ENCODE measurements at regions not wholly inside any gene's neighbourhood (a gene's known extent, or its start where the extent isn't known, plus 50 kb on each side); places are given as distances from the start of the nearest gene placed in this dataset.
A peak's percentile ranks its signal among the peaks of the same experiment; 100 is the strongest.

DNA sequence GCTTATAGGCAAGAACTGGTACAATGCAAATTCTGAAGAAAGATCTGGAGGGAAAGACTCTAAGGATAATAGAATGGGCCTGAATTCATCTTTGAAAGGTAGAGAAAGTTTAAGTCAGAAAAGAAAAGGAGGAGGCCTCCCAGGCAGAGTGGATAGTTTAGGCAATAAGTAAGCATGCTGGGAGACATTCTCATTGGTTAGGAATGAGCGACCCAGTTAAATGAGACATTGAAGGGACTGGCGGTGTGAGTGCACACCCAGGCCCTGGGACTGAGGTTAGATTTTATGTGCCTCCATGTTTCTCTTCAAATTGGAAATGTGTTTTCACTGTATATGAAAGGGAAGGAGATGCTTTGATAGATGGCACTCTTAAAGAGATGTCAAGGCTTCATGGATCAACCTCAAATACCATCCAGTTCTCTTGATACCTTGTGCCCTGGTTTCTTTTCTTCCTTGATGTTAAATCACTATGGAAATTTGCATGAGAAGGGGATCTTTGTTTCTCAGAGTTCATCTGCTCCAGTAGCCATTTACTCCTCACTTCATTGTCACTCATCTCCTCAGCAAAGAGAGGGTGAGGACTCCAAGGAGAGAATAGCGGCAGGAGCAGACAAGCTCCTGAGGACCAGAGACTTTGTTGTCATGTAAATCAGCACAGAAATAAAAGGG lies 584.2 kb upstream of the INTU start:
- no peak for DNase-seq

DNA sequence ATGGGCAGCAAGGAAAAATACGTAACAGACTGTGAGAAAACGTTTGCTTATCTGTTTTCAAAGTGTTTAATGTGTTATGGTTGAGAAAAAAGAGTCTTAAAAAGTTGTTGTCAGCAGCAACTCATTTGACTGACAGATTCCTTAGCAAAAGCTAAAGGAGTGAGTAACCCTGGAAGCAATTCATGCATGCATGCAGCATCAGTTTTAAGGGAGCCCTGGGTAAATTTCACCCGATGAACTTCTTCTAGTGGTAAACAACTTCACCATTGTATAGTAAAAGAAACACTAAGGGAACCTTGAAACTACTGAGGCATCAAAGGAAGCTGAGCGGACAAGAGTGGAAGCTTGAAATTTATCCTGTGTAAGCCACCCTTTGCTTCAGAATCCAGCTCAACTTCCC lies 583.2 kb upstream of the INTU start:
- no peak for DNase-seq

DNA sequence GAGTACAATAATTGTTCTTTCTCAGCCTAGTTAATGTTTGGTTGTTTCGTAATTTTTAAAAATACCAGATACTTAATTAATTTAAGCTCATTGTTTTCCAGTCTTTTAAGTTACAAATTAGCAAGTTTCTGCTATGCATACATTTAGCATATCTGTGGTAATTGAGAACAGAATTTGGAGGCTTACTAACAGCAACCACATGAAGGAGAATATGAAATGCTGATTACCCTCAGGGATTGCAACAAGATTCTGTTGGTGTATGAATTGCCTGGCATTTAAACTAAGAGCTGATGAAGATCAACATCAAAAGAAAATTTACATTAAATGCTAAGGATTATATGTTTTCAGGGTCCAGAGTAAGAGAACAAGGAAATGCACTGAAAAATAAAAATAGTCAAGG lies 580.0 kb upstream of the INTU start:
- DNase-seq = no peak

DNA sequence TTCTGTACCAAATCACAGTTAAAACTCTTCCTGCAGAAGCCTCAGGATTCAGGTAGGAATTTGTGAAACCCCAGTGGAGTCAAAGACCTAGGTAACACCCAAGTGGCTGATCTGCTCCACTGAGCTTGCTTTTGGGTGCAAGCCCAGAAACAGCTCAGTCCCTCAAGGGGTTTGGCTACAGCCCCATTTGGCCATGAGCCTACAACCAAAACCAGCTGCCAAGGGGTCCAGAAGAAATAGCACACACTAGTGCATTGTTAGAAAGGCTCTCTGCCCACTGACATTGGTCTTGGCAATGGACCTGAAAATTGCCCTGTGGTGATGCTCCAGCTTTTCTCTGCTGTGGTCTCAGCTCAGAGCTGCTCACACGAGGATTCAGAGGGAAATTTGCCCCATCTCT lies 577.4 kb upstream of the INTU start:
- peak; percentile 90 to 96 for DNase-seq

DNA sequence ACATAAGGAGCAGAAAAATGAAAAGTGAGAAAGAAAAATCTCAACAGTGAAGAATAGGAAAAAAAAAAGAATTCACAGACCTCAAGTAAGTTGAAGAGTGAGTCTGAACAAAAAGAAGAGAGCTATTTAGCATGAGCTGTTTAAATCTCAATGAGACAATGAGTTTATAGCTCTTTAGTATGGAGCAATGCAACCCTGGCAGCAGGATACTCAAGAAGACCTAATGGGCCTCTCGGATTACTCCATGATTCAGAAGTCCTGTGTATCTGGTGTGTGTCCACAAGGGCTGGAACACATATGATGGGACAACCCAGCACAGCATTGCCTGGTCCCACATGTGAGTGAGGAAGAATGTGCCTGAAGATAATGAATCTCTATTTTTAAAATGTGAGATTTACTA lies 563.1 kb upstream of the INTU start:
- DNase-seq = no peak

DNA sequence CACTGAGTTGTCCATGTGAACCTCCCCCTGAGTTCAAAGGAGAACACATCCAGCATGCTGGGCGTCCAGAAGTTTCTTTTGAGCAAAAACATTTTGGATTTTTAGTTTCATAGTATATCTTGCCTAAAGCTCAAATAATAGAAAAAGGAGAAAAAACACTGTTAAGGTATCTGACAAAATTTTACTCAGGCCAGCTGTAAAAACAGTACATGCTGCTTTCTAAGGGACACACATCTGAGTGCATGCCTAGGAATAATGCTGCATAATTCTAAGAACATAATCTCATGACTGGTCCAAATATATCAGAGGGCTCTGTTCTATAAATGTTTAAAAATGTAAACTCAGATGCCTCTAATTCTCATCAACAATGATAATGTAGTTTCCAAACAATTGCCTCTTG lies 561.3 kb upstream of the INTU start:
- no peak for DNase-seq

DNA sequence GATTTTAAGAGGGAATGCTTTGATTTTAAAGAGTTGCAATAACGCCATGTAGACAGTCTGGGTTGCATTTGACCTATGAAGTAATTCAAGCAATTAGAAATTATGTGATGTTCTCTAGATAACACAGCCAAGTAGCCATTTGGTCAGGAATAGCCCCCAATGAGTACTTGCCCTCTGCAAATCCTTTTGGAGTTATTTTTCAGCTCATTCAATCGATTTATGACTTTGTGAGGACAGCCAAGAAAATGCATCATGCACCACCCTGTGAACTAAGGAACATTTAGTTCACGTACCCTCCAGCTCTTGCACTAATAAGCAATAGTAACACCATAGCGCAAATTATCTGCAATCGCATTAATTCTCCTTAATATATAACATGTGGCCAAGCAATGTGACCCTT lies 552.6 kb upstream of the INTU start:
- no peak for DNase-seq

DNA sequence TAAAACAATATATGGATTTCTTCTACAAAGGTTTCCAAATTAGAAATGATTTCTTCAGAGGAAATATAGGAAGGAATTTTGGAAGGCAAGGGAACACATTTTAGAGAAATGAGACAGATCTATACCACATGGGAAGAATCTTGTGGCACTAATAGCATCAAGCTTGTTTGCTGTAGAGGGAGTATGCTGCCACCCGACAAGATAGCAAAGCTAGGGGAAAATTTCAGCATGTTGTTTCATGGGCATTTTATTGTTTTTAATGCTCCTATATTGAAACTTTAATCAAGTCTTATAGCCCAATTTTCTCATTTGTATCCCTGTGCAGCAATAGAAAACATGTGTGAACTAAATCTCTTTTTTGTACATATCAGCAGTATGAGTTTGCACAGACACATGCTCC lies 551.7 kb upstream of the INTU start:
- DNase-seq = no peak

DNA sequence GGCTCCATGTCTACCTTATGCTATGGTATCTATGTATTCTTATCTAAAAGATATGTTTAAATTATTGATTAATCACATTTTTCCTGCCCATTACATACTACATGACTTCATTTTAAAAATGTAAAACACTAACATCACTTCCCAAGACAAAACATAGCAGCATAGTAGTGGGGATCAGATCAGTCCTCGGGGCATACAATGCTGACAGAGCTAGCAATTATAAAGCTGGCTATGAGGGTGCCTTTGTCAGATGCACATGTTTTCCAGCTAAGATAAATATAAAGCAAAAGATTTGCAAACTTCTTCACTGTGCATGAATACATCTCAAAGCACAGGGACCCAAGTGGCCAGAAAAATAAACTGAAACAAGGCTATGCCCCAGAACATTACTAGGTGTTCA lies 549.8 kb upstream of the INTU start:
- DNase-seq = no peak

DNA sequence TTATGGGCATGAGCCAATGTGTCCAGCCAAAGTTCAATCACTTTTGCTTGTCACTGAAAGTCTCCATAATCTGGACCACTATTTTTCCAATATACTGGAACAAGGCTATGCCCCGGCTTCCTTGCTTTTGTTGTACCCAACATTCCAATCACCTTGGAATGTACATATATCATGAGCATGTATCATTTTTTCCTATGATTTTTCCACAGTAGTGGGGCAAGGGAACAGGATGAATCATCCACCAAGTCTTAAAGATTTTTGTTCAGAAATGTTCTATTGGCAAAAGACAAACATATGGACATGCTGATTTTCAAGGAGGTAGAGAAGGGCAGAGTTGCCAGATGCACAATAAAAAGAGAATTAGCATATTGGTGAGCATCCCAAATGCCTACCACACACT lies 548.1 kb upstream of the INTU start:
- no peak for DNase-seq

DNA sequence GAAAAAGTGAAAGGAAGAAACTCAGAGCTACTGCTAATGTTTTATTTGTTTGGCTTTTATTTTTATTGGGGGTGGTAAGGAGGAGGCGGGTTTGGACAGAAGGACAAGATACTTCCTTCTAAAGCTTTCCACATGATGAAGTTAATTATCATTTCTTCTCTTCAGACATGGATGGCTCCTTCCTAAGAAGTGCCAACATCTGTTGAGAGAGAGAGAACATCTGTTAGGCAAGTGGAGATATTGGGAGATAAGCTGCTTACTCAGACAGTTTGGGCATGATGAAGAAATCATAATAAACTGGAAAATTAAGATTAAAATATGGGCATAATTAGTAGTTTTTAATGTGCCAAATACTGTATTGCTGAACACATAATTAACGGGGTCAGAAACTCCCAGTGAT lies 535.7 kb upstream of the INTU start:
- DNase-seq = no peak

DNA sequence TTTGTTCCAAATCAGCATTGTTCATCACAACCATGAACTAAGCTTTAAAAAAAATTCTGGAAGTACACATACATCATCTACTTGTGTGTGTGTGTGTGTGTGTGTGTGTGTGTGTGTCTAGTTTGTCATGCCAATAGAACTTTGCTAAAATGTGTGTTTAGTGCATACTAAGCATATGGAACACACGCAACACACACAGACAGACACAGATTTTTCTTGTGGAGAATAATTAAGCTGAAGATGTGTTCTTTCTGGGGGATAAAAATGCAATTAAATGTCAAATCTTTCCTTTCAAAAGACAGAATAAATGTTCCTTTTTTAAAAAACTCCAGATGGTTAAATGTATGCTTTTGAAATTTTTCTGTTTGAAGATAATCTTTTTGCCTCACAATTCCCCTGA lies 530.4 kb upstream of the INTU start:
- DNase-seq = no peak

DNA sequence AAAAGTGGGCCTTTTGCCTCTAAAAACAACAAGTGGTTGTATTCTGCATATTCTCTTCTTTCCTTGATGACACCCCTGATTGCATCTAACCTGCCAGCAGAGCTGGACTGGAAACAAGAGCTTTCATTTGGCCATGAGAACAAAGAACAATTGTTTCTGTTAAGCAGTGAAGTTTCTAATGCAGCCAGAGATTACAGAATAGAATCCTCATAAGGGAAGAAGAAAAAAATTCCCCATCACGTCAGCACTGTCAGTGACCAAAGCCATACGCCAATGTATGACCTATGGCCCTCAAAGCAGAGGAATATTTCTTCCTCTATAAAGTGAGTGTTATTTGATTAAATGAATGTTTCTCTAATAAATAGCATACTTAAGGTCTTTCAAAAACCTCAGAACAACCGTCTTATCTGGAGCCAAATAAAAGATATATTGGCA lies 529.1 kb upstream of the INTU start:
- DNase-seq = no peak

DNA sequence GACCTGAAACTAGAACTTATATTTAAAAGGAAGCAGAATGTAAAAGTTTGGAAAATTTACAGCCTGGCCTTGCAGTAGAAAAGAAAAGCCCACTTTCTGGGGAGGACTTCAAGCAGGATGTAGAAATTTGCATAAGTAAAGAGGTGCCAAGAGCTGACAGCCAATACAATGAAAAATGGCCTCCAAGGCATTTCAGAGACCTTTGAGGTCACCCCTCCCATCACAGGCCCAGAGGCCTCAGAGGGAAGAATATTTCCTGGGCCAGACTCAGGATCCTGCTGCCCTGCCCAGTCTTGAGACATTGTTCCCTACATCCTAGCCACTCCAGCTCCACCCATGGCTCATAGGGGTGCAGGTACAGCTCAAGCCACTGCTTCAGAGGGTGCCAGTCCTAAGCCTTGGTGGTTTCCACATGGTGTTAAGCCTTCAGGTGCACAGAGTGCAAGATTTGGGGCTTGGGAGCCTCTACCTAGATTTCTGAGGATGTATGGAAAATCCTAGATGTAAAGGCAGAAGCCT lies 518.9 kb upstream of the INTU start:
- DNase-seq = no peak

DNA sequence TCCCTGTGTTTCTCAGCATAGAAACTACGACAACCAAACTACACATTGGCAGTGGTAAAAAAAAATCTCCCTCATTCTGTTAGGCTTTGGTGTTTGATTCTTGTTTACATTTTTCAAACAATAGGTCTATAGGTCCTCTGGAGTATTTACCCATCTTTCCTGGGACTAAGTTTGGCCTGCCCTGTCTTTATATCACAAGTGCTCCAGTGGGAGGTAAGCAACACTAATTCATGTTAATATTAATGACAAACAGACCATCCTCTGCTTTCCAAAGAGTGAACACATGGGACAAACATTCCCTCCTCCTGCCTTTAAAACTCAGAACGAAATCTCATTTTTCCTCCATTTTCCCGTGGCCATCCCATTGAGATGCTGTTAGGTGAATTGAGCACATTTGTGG lies 514.1 kb upstream of the INTU start:
- no peak for DNase-seq

DNA sequence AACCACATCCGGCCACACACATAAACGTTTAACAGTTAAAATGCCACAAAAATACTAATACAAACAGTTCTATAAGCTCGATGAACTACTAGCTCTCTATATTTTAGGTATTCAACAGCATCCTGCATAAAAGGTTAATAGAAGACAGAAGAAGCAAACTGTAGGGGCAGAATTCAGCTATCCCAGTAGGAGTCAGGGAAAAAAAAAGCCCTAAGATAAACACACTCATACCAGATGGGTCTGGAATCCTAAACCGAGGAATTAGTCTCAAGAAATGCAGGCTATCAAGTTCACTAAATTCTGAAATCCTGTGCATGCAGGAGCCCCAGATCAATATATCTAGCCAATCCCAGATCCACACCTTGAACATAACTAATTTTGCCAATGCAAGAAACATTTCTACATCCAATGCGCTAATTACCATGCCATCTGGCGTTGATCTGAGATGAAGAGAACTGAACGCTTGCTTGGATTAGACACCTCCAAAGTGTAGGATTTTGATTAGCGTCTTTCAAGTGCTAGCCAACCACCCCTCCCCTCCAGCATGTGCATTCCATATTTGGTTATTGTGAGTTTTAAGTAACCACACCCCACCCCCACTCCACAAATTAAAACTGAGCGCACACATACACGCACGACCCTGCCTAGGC lies 512.2 kb upstream of the INTU start:
- DNase-seq = peak in 1 of 2 experiments; percentile 50

DNA sequence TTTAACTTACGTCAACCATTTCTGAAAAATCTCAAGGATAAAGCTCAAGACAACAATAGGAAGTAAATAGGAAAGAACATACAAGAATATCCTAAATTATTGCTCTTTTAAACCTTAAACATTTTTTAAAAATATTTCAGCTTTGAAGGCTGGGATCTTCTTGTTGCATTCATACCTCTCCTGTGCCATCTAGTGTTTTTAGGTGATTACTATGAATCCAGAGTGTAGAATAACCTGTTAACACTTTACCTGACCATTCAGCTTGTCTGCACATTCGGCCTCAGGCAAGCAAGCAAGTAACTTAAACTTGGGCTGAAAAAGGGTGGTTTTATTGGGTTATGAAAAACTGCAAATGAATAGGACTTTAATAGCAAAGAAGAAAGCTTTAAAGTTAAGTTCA lies 507.8 kb upstream of the INTU start:
- peak in 1 of 2 experiments; percentile 8 for DNase-seq

DNA sequence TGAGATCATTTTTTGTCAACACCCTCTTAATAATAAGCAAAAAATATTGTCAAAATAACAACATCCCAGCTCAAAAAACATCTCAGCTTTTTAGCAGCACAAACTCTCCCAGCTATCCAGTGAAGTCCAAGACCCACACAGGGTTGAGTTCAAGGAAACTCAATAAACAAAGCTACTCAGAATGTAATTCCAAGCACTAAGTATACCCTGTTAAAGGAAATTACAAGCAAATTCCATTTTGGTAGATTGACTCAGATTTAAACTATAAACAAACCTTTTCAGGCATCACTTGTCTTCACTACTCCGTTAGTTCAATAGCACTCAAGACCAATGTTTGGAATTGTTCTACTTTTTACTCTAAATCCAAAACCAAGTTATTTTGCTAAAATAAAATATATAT lies 506.0 kb upstream of the INTU start:
- DNase-seq = no peak

DNA sequence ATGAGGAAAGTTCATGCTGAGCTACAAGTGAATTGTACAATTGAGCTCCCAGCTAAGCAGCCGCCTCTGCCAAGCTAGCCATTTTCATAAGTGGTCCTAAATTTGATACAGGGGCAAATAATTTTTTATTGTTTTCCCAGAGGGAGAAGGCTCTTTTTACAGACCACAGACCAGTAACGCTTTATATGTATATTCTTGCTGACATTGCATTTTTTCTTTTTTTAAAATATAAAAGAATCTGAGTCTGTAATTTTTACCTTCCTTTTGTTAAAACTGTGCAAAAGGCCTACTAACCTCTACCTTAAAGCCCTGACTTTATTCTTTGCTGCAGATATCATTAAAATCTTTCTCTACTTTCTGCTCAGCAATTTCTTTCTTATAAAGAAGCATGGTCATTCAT lies 501.2 kb upstream of the INTU start:
- no peak for DNase-seq

DNA sequence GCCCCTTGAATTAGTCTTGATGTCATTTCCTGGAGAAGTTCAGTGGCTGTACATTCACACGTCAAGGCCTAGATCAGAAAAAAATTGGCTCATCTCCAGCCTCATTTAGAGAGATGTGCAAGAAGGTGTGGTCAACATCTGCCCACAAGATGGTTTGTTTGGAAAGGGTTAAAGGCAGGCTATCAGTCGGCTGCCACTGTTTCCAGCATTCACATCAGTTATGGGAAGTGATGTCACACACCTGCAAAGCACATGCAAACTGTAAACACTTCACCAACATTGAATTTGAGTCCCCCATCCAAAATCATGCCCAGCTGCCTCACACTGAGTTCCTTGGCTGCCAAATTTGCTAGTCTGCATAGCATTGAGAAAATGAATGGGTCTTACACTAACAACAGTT lies 498.3 kb upstream of the INTU start:
- DNase-seq = peak in 1 of 2 experiments; percentile 20

DNA sequence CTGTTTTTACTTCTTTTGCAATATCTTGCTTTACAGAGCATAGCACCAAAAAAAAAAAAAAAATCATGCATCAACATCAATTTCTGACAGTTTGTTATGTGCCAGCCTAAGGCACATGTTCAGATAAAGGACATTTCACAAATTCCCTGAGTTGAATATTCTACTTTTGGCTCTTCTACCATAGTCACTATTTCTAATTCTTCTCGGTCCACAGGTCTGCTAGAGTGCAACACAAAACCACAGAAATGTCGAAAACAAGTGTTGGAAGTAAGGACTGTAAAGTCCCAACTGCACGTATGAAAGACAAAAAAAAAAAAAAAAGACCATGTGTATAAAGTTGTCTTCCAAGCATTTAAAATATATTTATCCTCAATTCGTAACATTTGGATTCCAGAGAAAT lies 494.2 kb upstream of the INTU start:
- DNase-seq = no peak

DNA sequence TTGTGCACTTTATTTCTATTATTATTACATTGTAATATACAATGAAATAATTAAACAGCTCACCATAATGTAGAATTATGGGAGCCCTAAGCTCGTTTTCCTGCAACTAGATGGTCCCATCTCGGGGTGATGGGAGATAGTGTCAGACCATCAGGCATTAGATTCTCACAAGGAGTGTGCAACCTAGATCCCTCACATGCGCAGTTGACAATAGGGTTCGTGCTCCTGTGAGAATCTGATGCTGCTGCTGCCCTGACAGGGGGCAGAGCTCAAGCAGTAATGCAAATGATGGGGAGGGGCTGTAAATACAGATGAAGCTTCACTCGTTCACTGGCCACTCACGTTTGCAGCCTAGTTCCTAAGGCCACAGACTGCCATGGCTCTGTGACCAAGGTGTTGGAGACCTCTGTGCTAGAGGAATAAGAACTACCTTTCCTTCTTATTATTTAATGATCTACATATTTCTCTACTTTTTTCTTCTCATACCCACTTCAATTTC lies 492.9 kb upstream of the INTU start:
- no peak for DNase-seq

DNA sequence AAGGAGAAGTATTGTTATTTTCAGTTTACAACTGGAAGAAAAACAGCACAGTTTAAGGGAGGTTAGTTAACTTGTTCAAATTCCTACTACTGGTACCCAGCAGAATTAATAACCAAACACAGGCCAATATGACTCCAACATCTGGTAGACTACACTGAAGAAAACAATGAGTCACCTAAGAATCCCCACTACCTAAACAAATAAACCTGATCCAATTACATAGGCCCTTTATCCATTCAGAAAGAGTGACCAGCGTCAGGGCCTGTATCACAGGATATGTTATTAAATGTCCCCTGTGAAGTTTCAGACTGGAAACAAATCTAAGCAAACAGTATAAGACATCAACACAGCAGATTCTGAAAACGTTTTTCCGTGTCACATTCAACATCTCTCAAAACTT lies 492.5 kb upstream of the INTU start:
- DNase-seq = no peak

DNA sequence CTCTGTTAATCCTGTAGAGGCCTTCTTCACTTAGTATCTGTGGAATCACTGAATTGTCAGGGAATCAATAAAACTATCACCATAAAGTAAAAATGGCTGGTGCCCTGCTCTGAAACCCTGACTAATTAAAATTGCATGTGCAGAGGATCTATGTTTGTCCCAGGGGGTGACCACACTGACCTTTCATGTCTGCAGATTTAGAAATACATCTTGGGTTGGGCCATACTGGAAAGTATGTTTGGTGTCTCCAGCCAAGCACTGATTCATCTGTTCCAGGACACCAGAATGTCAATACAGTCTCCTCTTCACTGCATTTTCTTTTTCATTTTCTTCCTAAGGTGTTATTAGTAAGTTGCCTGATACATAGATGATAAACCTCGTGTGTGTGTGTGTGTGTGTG lies 490.9 kb upstream of the INTU start:
- DNase-seq = no peak

All from NCI-H446 (cell line).